GM23338 (cell line): ENCODE measurements at regions not wholly inside any gene's neighbourhood (a gene's known extent, or its start where the extent isn't known, plus 50 kb on each side); places are given as distances from the start of the nearest gene placed in this dataset.

ENCODE experiments used
- ATAC-seq: fragments of 200-7000 bp; cut with Tn5 transposase; 3 replicates; pipeline ENCODE4 v1.9.1; 2020
- DNase-seq: peaks from one replicate; pipeline ENCODE4 v3.0.0-alpha.2; 2015; ENCODE audit warnings: low spot score
- H2AFZ ChIP-seq: fragments of 200-600 bp; sonication (generic); 2 replicates; pipeline ENCODE4 v1.8.0; 2016; ENCODE audit warnings: antibody characterized with exemption, mild to moderate bottlenecking, moderate library complexity
- H3F3A ChIP-seq: fragments of 200-600 bp; sonication (generic); replicated peaks from 2 replicates; pipeline ENCODE4 v1.8.0; 2017; ENCODE audit warnings: antibody characterized with exemption, mixed run types, low read depth
- H3K27ac ChIP-seq: fragments of 200-600 bp; sonication (generic); 2 replicates; pipeline ENCODE4 v1.6.1; 2016; ENCODE audit warnings: low read depth
- H3K27me3 ChIP-seq: fragments of 200-600 bp; sonication (generic); 2 replicates; pipeline ENCODE4 v1.8.0; 2016; ENCODE audit warnings: mild to moderate bottlenecking, mixed run types, moderate library complexity; ENCODE audit not compliant: insufficient read depth
- H3K36me3 ChIP-seq: fragments of 200-600 bp; sonication (generic); 2 replicates; pipeline ENCODE4 v1.8.0; 2016; ENCODE audit warnings: mild to moderate bottlenecking; ENCODE audit not compliant: insufficient read depth
- H3K4me1 ChIP-seq: fragments of 200-600 bp; sonication (generic); 2 replicates; pipeline ENCODE4 v1.8.0; 2016; ENCODE audit warnings: mild to moderate bottlenecking, moderate library complexity; ENCODE audit not compliant: insufficient read depth
- H3K4me2 ChIP-seq: fragments of 200-600 bp; sonication (generic); 2 replicates; pipeline ENCODE4 v1.7.1; 2017; ENCODE audit warnings: mixed run types
- H3K4me3 ChIP-seq: fragments of 200-600 bp; sonication (generic); 2 replicates; pipeline ENCODE4 v1.6.1; 2016; ENCODE audit warnings: mixed run types
- H3K79me2 ChIP-seq: fragments of 200-600 bp; sonication (generic); replicated peaks from 2 replicates; pipeline ENCODE4 v1.8.0; 2017; ENCODE audit warnings: mild to moderate bottlenecking; ENCODE audit not compliant: insufficient read depth
- H3K9me2 ChIP-seq: fragments of 200-600 bp; sonication (generic); 2 replicates; pipeline ENCODE4 v1.8.0; 2017; ENCODE audit not compliant: insufficient read depth
- H4K20me1 ChIP-seq: fragments of 200-600 bp; sonication (generic); replicated peaks from 2 replicates; pipeline ENCODE4 v1.8.0; 2017; ENCODE audit warnings: mild to moderate bottlenecking; ENCODE audit not compliant: insufficient read depth
- H3K27ac Mint-ChIP-seq: 2 replicates; pipeline ENCODE4 v1.8.0; 2020; ENCODE audit warnings: inconsistent platforms, mild to moderate bottlenecking, moderate library complexity, mixed read lengths
- H3K27me3 Mint-ChIP-seq: 3 replicates; pipeline ENCODE4 v1.8.0; 2022; ENCODE audit warnings: low read depth, mild to moderate bottlenecking, moderate library complexity, mixed read lengths, inconsistent platforms; ENCODE audit not compliant: insufficient read depth, poor library complexity
- H3K36me3 Mint-ChIP-seq: 3 replicates; pipeline ENCODE4 v1.8.0; 2021; ENCODE audit warnings: low read depth, mild to moderate bottlenecking, inconsistent platforms, moderate library complexity, mixed read lengths
- H3K4me1 Mint-ChIP-seq: 3 replicates; pipeline ENCODE4 v1.8.0; 2020; ENCODE audit warnings: mild to moderate bottlenecking, inconsistent platforms, mixed read lengths
- H3K4me3 Mint-ChIP-seq: 3 replicates; pipeline ENCODE4 v1.8.0; 2021; ENCODE audit warnings: moderate library complexity, mild to moderate bottlenecking, inconsistent platforms, mixed read lengths
- H3K9me3 Mint-ChIP-seq: 3 replicates; pipeline ENCODE4 v1.8.0; 2020; ENCODE audit warnings: moderate library complexity, mild to moderate bottlenecking, inconsistent platforms, mixed read lengths
- CREB1 ChIP-seq: fragments of 250-450 bp; sonication (Bioruptor Pico); IDR thresholded peaks from 2 replicates; pipeline ENCODE4 v1.5.0; 2020; ENCODE audit warnings: low read depth, mild to moderate bottlenecking, moderate library complexity
- CTCF ChIP-seq, 2 experiments: fragments of 200-600 bp in 1 of 2; sonication (generic) in 1 of 2; conservative IDR thresholded peaks; 2 replicates each; pipeline versions ENCODE4 v1.5.1 to v1.6.1; 2016 to 2017; ENCODE audit warnings: antibody characterized with exemption in 2 of 2, low read depth in 2 of 2, mild to moderate bottlenecking in 2 of 2, moderate library complexity in 1 of 2
- ETS1 ChIP-seq: IDR thresholded peaks from 2 replicates; pipeline ENCODE4 v1.6.1; 2016; ENCODE audit warnings: antibody characterized with exemption
- EZH2 ChIP-seq: fragments of 200-600 bp; sonication (generic); IDR thresholded peaks from one replicate; pipeline ENCODE4 v1.8.0; 2017; ENCODE audit warnings: antibody characterized with exemption, mild to moderate bottlenecking, low read depth; ENCODE audit not compliant: unreplicated experiment
- JUNB ChIP-seq: IDR thresholded peaks from one replicate; pipeline ENCODE4 v1.6.1; 2016; ENCODE audit warnings: antibody characterized with exemption; ENCODE audit not compliant: unreplicated experiment
- NANOG ChIP-seq: IDR thresholded peaks from 2 replicates; pipeline ENCODE4 v1.6.1; 2016; ENCODE audit warnings: antibody characterized with exemption, borderline replicate concordance
- POLR2AphosphoS5 ChIP-seq: IDR thresholded peaks from 2 replicates; pipeline ENCODE4 v1.6.1; 2016; ENCODE audit warnings: antibody characterized with exemption, low read depth
- STAT1 ChIP-seq: IDR thresholded peaks from one replicate; pipeline ENCODE4 v1.6.1; 2016; ENCODE audit warnings: antibody characterized with exemption; ENCODE audit not compliant: unreplicated experiment
- ZNF114 ChIP-seq: fragments of 250-450 bp; sonication (Bioruptor Pico); IDR thresholded peaks from 2 replicates; pipeline ENCODE4 v1.5.0; 2020; ENCODE audit warnings: mild to moderate bottlenecking, moderate library complexity
- ZNF331 ChIP-seq: fragments of 250-450 bp; sonication (Bioruptor Pico); IDR thresholded peaks from 2 replicates; pipeline ENCODE4 v1.5.0; 2020; ENCODE audit warnings: low read depth, mild to moderate bottlenecking, moderate library complexity
- ZNF462 ChIP-seq: fragments of 250-450 bp; sonication (Bioruptor Pico); IDR thresholded peaks from 2 replicates; pipeline ENCODE4 v1.5.0; 2020; ENCODE audit warnings: mild to moderate bottlenecking, moderate library complexity

- no peaks in the 10 kb centered on the region for H3F3A ChIP-seq
- no peak for TF ChIP-seq JUNB
- no peak for TF ChIP-seq POLR2AphosphoS5
- no peak for TF ChIP-seq CREB1 (CRISPR knock-in tag)
- TF ChIP-seq CTCF (conservative IDR thresholded peaks at IDR 0.05; ENCODE audit: low read depth in 2 of 2), result no peak
- TF ChIP-seq ETS1, result no peak
- TF ChIP-seq ZNF331 (CRISPR knock-in tag), result no peak
- no peak for TF ChIP-seq ZNF114
- no peak for TF ChIP-seq ZNF462 (CRISPR knock-in tag)
- TF ChIP-seq NANOG, result no peak
- TF ChIP-seq STAT1, result no peak
- no peak for TF ChIP-seq EZH2
- no peaks in the 10 kb centered on the region for H3K36me3 ChIP-seq
- Mint-ChIP-seq H3K9me3 (peaks cover 17% of the 10 kb centered on the region), H3K27me3 (no peaks in the 10 kb centered on the region), H3K4me1 (peaks cover 30% of the 10 kb centered on the region), H3K27ac (no peak overlapping the region), H3K36me3 (peaks cover 15% of the 10 kb centered on the region; the same call in 2 of the 3 replicates), H3K4me3 (no peak overlapping the region)
- H3K4me2 ChIP-seq, result 0 out of 2 replicates have a peak overlapping the region, but pooled peaks have one; percentile 37
- H2AFZ ChIP-seq, result no peak overlapping the region
- H3K4me1 ChIP-seq, result peaks cover 37% of the 10 kb centered on the region
- no peaks in the 10 kb centered on the region for H4K20me1 ChIP-seq
- no peak overlapping the region for H3K4me3 ChIP-seq
- H3K27me3 ChIP-seq, result no peaks in the 10 kb centered on the region
- H3K9me2 ChIP-seq, result no peaks in the 10 kb centered on the region
- no peak overlapping the region for H3K27ac ChIP-seq
- DNase-seq (no peak), ATAC-seq (no peak)
- H3K79me2 ChIP-seq, result no peaks in the 10 kb centered on the region
These were observed 400.8 kb upstream of the HSF2 start for GRCh38 chr6:121998631-121999030.
